HG03097 (cell line): ENCODE measurements at regions not wholly inside any gene's neighbourhood (a gene's known extent, or its start where the extent isn't known, plus 50 kb on each side); places are given as distances from the start of the nearest gene placed in this dataset.
"Not testable (repeated sequence)": the region's sequence is repeated elsewhere in the genome, so short reads cannot be mapped to it uniquely, and the experiment has no call there.

Source experiments
- ATAC-seq: cut with Tn5 transposase; IDR thresholded peaks from one replicate; pipeline ENCODE4 v1.9.1; 2021; ENCODE audit not compliant: unreplicated experiment, low FRiP score

GRCh38 chr4:11839889-11840288 is 411.2 kb upstream of the HS3ST1 start:
- no peak for ATAC-seq

GRCh38 chr4:11831739-11832138 is 403.0 kb upstream of the HS3ST1 start:
- no peak for ATAC-seq

- ATAC-seq = no peak
Measured at GRCh38 chr4:11824566-11824965, 395.9 kb upstream of the HS3ST1 start.

- ATAC-seq = no peak
Measured at GRCh38 chr4:11821772-11822430, 393.2 kb upstream of the HS3ST1 start.

- ATAC-seq = no peak
Measured at GRCh38 chr4:11817088-11817487, 388.4 kb upstream of the HS3ST1 start.

GRCh38 chr4:11814758-11815157 is 386.1 kb upstream of the HS3ST1 start:
- ATAC-seq = no peak

GRCh38 chr4:11813951-11814446 is 385.3 kb upstream of the HS3ST1 start:
- no peak for ATAC-seq

GRCh38 chr4:11811521-11811920 is 382.8 kb upstream of the HS3ST1 start:
- ATAC-seq = not testable (repeated sequence)

GRCh38 chr4:11805842-11806241 is 377.1 kb upstream of the HS3ST1 start:
- ATAC-seq = no peak

GRCh38 chr4:11801466-11802446 is 373.1 kb upstream of the HS3ST1 start:
- ATAC-seq = peak; percentile 97

- ATAC-seq = no peak
Measured at GRCh38 chr4:11799196-11799595, 370.5 kb upstream of the HS3ST1 start.

- ATAC-seq = no peak
Measured at GRCh38 chr4:11791797-11792196, 363.1 kb upstream of the HS3ST1 start.

GRCh38 chr4:11790230-11790629 is 361.5 kb upstream of the HS3ST1 start:
- ATAC-seq = no peak

- no peak for ATAC-seq
Measured at GRCh38 chr4:11783588-11783987, 354.9 kb upstream of the HS3ST1 start.

- ATAC-seq = no peak
Measured at GRCh38 chr4:11782859-11783258, 354.2 kb upstream of the HS3ST1 start.

- ATAC-seq = no peak
Measured at GRCh38 chr4:11777447-11777846, 348.8 kb upstream of the HS3ST1 start.

GRCh38 chr4:11774346-11774745 is 345.7 kb upstream of the HS3ST1 start:
- no peak for ATAC-seq

- ATAC-seq = no peak
Measured at GRCh38 chr4:11773798-11774197, 345.1 kb upstream of the HS3ST1 start.

- no peak for ATAC-seq
Measured at GRCh38 chr4:11769434-11769833, 340.7 kb upstream of the HS3ST1 start.

- ATAC-seq = no peak
Measured at GRCh38 chr4:11768251-11768972, 339.7 kb upstream of the HS3ST1 start.
